Vagina (tissue), 2 donors: ENCODE measurements at regions not wholly inside any gene's neighbourhood (a gene's known extent, or its start where the extent isn't known, plus 50 kb on each side); places are given as distances from the start of the nearest gene placed in this dataset.
"Not testable (repeated sequence)": the region's sequence is repeated elsewhere in the genome, so short reads cannot be mapped to it uniquely, and the experiment has no call there.

Source experiments
- DNase-seq, 2 donors: peaks; one replicate each; pipeline ENCODE4 v3.0.0-alpha.2; 2017; ENCODE audit errors: extremely low spot score in 2 of 2
- H3K27ac ChIP-seq: fragments of 200-600 bp; sonication (generic); one replicate; pipeline ENCODE4 v1.5.1; 2019
- H3K27me3 ChIP-seq: fragments of 200-600 bp; sonication (generic); one replicate; pipeline ENCODE4 v1.5.1; 2019
- H3K36me3 ChIP-seq, 2 donors: fragments of 200-600 bp; sonication (generic); one replicate each; pipeline ENCODE4 v1.5.1; 2017 to 2019
- H3K4me1 ChIP-seq: fragments of 200-600 bp; sonication (generic); one replicate; pipeline ENCODE4 v1.5.1; 2019
- H3K4me3 ChIP-seq, 2 donors: fragments of 200-600 bp; sonication (generic); 1 replicate in 1 of 2; 2 replicates in 1 of 2; pipeline ENCODE4 v1.5.1; 2016 to 2019
- H3K9me3 ChIP-seq: fragments of 200-600 bp; sonication (generic); one replicate; pipeline ENCODE4 v1.5.1; 2019
- POLR2A ChIP-seq, 2 donors: fragments of 450-650 bp; IDR thresholded peaks; one replicate each; pipeline ENCODE4 v1.6.1; 2017; ENCODE audit warnings: antibody characterized with exemption in 2 of 2, mild to moderate bottlenecking in 2 of 2, moderate library complexity in 2 of 2
- POLR2AphosphoS5 ChIP-seq, 2 donors: sonication (generic); formaldehyde crosslinking; IDR thresholded peaks; one replicate each; pipeline ENCODE4 v1.9.0; 2017; ENCODE audit warnings: antibody characterized with exemption in 2 of 2, mild to moderate bottlenecking in 2 of 2, low read depth in 1 of 2; ENCODE audit not compliant: insufficient read depth in 1 of 2
- intact Hi-C: fragments of 100-400 bp; cut with DNase I; formaldehyde crosslinking; loops from one replicate; pipeline ENCODE4 v1.15.1; 2023
- TF ChIP-seq, protein P1 (sequence below), 3 experiments: fragments of 450-650 bp in 2 of 3; fragments of 200-600 bp in 1 of 3; sonication (generic) in 1 of 3; IDR thresholded peaks; one replicate each; pipeline ENCODE4 v1.5.1; 2017 to 2019; ENCODE audit warnings: antibody characterized with exemption in 3 of 3, mild to moderate bottlenecking in 2 of 3, moderate library complexity in 2 of 3

DNA sequence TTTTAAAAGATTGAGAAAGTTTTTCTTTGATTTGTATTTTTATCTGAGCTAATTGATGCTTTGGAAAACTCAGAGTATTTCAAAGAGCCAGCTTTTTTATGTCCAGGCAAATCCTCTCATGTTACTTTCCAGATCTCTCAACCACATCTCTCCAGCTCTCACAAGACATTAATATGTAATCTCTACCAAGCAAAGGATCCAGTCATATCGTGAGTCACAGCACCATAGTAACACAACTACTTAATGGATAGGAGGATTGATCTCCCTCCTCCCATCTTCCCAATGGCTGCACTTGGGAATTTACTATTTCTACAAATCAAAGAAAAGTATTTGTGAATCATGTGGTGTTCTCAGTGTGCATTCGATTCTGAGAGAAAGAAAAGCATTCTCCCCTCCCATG lies 63.3 kb downstream of the POU4F1 start:
- Histone ChIP-seq H3K27ac (no peak overlapping the region), H3K9me3 (no peaks in the 10 kb centered on the region), H3K27me3 (no peaks in the 10 kb centered on the region), H3K4me3 (no peak overlapping the region), H3K4me1 (no peaks in the 10 kb centered on the region), H3K36me3 (no peaks in the 10 kb centered on the region)
- intact Hi-C loops: no loop called here
- TF ChIP-seq POLR2A (IDR thresholded peaks at IDR 0.05): no peak
- no peak for TF ChIP-seq POLR2AphosphoS5 (IDR thresholded peaks at IDR 0.05; ENCODE audit: insufficient read depth in 1 of 2, low read depth in 1 of 2)
- TF ChIP-seq, protein P1, sequence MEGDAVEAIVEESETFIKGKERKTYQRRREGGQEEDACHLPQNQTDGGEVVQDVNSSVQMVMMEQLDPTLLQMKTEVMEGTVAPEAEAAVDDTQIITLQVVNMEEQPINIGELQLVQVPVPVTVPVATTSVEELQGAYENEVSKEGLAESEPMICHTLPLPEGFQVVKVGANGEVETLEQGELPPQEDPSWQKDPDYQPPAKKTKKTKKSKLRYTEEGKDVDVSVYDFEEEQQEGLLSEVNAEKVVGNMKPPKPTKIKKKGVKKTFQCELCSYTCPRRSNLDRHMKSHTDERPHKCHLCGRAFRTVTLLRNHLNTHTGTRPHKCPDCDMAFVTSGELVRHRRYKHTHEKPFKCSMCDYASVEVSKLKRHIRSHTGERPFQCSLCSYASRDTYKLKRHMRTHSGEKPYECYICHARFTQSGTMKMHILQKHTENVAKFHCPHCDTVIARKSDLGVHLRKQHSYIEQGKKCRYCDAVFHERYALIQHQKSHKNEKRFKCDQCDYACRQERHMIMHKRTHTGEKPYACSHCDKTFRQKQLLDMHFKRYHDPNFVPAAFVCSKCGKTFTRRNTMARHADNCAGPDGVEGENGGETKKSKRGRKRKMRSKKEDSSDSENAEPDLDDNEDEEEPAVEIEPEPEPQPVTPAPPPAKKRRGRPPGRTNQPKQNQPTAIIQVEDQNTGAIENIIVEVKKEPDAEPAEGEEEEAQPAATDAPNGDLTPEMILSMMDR (IDR thresholded peaks at IDR 0.05): no peak
- DNase-seq: no peak

DNA sequence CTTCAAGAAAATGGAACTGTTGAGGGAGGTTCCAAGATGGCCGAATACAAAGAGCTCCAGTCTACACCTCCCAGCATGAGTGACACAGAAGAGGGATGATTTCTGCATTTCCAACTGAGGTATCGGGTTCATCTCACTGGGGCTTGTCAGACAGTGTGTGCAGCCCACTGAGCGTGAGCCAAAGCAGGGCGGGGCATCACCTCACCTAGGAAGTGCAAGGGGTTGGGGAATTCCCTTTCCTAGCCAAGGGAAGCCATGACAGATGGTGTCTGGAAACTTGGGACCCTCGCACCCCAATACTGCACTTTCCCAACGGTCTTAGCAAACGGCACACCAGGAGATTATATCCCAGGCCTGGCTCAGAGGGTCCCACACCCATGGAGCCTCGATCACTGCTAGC lies 77.3 kb downstream of the POU4F1 start:
- DNase-seq, H3K27ac ChIP-seq, H3K36me3 ChIP-seq, H3K4me1 ChIP-seq, intact Hi-C loops, H3K4me3 ChIP-seq, H3K9me3 ChIP-seq, H3K27me3 ChIP-seq: not testable (repeated sequence)

DNA sequence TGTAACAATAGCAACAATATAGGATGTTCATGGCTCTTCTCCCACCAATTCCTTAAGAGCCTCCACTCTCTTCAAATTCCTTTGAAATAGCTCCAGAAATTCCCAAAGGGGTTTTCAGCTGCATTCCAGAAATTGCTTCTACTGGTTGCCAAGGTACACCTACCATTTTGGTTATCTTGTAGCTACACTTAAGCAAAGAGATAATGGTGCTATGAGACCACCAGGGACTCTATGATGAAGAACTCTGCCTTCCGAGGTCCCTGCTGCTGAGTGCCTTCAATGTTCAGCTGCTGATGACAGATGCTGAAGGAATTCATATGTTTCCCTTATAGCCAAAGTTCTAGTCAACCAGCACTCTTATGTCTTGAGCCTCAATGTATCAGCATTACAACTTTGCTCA lies 78.4 kb downstream of the POU4F1 start:
- no peaks in the 10 kb centered on the region for H3K9me3 ChIP-seq
- H3K27ac ChIP-seq: no peak overlapping the region
- intact Hi-C loops: no loop called here
- H3K4me3 ChIP-seq: no peak overlapping the region
- DNase-seq: no peak
- H3K36me3 ChIP-seq: no peaks in the 10 kb centered on the region
- H3K27me3 ChIP-seq: no peaks in the 10 kb centered on the region
- no peaks in the 10 kb centered on the region for H3K4me1 ChIP-seq
- TF ChIP-seq, protein P1 (IDR thresholded peaks at IDR 0.05): no peak
- TF ChIP-seq POLR2A (IDR thresholded peaks at IDR 0.05) (no peak), POLR2AphosphoS5 (IDR thresholded peaks at IDR 0.05; ENCODE audit: insufficient read depth in 1 of 2, low read depth in 1 of 2) (no peak)

DNA sequence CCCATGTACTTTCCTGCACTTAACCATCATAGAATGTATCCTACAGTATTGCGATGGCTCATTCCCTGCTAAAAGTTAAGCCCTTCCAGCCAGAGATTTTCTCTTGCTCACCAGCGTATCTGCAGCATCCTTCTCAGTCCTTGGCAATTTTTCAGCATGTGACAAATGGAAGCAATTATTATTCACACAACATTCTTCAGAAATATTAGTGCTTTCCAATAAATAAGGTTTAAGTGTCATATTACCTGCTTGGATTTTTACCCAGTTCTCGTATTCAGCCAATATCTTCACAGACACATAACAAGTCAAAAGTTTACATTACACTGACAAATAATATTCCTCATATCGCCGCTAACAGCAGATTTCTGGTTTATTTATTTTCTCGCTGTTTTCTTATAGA lies 82.3 kb downstream of the POU4F1 start:
- no peak overlapping the region for H3K27ac ChIP-seq
- H3K36me3 ChIP-seq: no peaks in the 10 kb centered on the region
- H3K4me3 ChIP-seq: no peak overlapping the region
- DNase-seq: no peak
- TF ChIP-seq, protein P1 (IDR thresholded peaks at IDR 0.05): no peak
- TF ChIP-seq POLR2A (IDR thresholded peaks at IDR 0.05) (no peak), POLR2AphosphoS5 (IDR thresholded peaks at IDR 0.05; ENCODE audit: insufficient read depth in 1 of 2, low read depth in 1 of 2) (no peak)
- no peaks in the 10 kb centered on the region for H3K9me3 ChIP-seq
- no peaks in the 10 kb centered on the region for H3K27me3 ChIP-seq
- no peaks in the 10 kb centered on the region for H3K4me1 ChIP-seq
- intact Hi-C loops: no loop called here

DNA sequence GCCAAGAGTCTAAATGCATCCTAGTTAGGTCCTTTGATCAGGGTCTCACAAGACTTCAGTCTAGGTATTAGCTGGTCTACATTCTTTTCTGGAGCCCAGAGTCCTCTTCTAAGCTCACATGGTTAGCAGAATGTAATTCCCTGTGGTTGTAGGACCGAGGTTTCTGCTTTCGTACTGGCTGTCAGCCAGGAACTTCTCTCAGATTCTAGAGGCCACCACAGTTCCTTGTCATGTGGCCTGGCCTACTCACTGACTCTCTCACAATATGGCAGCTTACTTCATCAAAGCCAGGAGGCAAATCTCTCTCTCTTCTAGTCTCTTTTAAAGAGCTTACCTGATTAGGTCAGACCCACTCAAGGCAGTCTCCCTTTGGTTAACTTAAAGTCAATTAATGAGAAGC lies 82.9 kb downstream of the POU4F1 start:
- Histone ChIP-seq H3K27me3 (no peaks in the 10 kb centered on the region), H3K4me3 (no peak overlapping the region), H3K9me3 (no peaks in the 10 kb centered on the region), H3K27ac (no peak overlapping the region), H3K36me3 (no peaks in the 10 kb centered on the region), H3K4me1 (no peaks in the 10 kb centered on the region)
- no peak for TF ChIP-seq POLR2AphosphoS5 (IDR thresholded peaks at IDR 0.05; ENCODE audit: insufficient read depth in 1 of 2, low read depth in 1 of 2)
- TF ChIP-seq, protein P1 (IDR thresholded peaks at IDR 0.05): no peak
- no peak for TF ChIP-seq POLR2A (IDR thresholded peaks at IDR 0.05)
- intact Hi-C loops: no loop called here
- no peak for DNase-seq

DNA sequence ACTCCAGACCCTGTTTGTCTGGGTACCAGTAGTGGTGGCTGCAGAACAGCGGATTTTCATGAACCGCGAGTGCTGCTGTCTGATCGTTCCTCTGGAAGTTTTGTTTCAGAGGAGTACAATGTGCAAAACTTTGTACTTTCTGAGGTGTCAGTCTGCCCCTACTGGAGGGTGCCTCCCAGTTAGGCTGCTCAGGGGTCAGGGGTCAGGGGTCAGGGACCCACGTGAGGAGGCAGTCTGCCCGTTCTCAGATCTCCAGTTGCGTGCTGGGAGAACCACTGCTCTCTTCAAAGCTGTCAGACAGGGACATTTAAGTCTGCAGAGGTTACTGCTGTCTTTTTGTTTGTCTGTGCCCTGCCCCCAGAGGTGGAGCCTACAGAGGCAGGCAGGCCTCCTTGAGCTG lies 84.9 kb downstream of the POU4F1 start:
- DNase-seq, H3K9me3 ChIP-seq, H3K27ac ChIP-seq, H3K27me3 ChIP-seq, H3K36me3 ChIP-seq, H3K4me1 ChIP-seq, intact Hi-C loops, H3K4me3 ChIP-seq: not testable (repeated sequence)
